ENCODE measurements at regions not wholly inside any gene's neighbourhood (a gene's known extent, or its start where the extent isn't known, plus 50 kb on each side); places are given as distances from the start of the nearest gene placed in this dataset.

GRCh38 chr6:56845032-56845431 is 109.9 kb upstream of the BEND6 start:
- TF ChIP-seq, protein P1, sequence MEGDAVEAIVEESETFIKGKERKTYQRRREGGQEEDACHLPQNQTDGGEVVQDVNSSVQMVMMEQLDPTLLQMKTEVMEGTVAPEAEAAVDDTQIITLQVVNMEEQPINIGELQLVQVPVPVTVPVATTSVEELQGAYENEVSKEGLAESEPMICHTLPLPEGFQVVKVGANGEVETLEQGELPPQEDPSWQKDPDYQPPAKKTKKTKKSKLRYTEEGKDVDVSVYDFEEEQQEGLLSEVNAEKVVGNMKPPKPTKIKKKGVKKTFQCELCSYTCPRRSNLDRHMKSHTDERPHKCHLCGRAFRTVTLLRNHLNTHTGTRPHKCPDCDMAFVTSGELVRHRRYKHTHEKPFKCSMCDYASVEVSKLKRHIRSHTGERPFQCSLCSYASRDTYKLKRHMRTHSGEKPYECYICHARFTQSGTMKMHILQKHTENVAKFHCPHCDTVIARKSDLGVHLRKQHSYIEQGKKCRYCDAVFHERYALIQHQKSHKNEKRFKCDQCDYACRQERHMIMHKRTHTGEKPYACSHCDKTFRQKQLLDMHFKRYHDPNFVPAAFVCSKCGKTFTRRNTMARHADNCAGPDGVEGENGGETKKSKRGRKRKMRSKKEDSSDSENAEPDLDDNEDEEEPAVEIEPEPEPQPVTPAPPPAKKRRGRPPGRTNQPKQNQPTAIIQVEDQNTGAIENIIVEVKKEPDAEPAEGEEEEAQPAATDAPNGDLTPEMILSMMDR (IDR thresholded peaks at IDR 0.05 in 2 of 3, conservative IDR thresholded peaks at IDR 0.05 in 1 of 3; ENCODE audit: control insufficient read depth in 2 of 3, extremely low read depth in 1 of 3, insufficient read depth in 1 of 3, low read depth in 3 of 3, low read length in 3 of 3), result no peak
- TF ChIP-seq ZBTB4 (CRISPR knock-in tag; IDR thresholded peaks at IDR 0.05) (no peak), POLR2AphosphoS5 (IDR thresholded peaks at IDR 0.05; ENCODE audit: low read length) (no peak), MYC (IDR thresholded peaks at IDR 0.05; ENCODE audit: insufficient read depth, insufficient read length, insufficient replicate concordance, low read length, severe bottlenecking) (no peak), SUPT20H (IDR thresholded peaks at IDR 0.05; ENCODE audit: borderline replicate concordance, control insufficient read depth, low read depth, low read length) (no peak), MEF2A (IDR thresholded peaks at IDR 0.05; ENCODE audit: insufficient read depth, low read depth, low read length) (no peak), CEBPB (IDR thresholded peaks at IDR 0.05; ENCODE audit: borderline replicate concordance in 1 of 2, low read depth in 2 of 2, low read length in 2 of 2) (no peak)
